Nephron (organoid): ENCODE measurements at regions not wholly inside any gene's neighbourhood (a gene's known extent, or its start where the extent isn't known, plus 50 kb on each side); places are given as distances from the start of the nearest gene placed in this dataset.

Experiments
- H3K27ac Mint-ChIP-seq, 3 experiments: 2 replicates each; pipeline ENCODE4 v1.8.0; 2020; ENCODE audit warnings: mixed read lengths in 3 of 3, mild to moderate bottlenecking in 2 of 3, moderate library complexity in 1 of 3
- H3K27me3 Mint-ChIP-seq: 2 replicates; pipeline ENCODE4 v1.8.0; 2021; ENCODE audit warnings: low read depth, mild to moderate bottlenecking, moderate library complexity, mixed read lengths
- H3K36me3 Mint-ChIP-seq: 2 replicates; pipeline ENCODE4 v1.8.0; 2020; ENCODE audit warnings: low read depth, mixed read lengths
- H3K4me1 Mint-ChIP-seq: 2 replicates; pipeline ENCODE4 v1.8.0; 2020; ENCODE audit warnings: mixed read lengths
- H3K4me3 Mint-ChIP-seq, 3 experiments: 2 replicates each; pipeline ENCODE4 v1.8.0; 2020; ENCODE audit warnings: mild to moderate bottlenecking in 3 of 3, mixed read lengths in 3 of 3, moderate library complexity in 2 of 3
- H3K9me3 Mint-ChIP-seq: 2 replicates; pipeline ENCODE4 v1.8.0; 2020; ENCODE audit warnings: mixed read lengths
- TF ChIP-seq, protein P1 (sequence below), 3 experiments: fragments of 200-600 bp; sonication (generic); IDR thresholded peaks; one replicate each; pipeline ENCODE4 v1.5.0; 2021; ENCODE audit warnings: antibody characterized with exemption in 3 of 3; ENCODE audit not compliant: unreplicated experiment in 3 of 3

DNA sequence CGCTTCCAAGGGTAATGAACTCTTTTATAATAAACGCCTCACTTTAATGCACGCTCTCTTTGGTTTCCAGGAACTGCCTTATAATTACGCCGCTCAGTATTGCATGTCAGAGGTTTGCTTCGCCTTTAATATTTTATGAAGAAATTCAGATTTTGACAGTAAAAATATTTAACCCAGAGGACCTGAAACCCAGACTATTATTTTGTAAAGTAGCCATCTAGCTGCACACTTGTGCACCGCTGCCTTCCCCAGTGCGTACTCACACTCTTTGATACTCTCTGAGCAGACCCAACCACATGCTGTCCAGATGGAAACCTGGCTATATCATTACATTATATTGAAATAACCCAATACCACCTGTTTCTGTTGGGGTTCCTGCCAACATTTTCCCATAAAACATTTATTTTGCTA is 270.1 kb downstream of the C1D start:
- Mint-ChIP-seq H3K27ac (peak overlapping the region; percentile 4 to 45 (median 34)), H3K4me3 (no peak overlapping the region), H3K9me3 (no peaks in the 10 kb centered on the region), H3K4me1 (peaks cover 28% of the 10 kb centered on the region), H3K36me3 (no peaks in the 10 kb centered on the region), H3K27me3 (no peaks in the 10 kb centered on the region)
- TF ChIP-seq, protein P1, sequence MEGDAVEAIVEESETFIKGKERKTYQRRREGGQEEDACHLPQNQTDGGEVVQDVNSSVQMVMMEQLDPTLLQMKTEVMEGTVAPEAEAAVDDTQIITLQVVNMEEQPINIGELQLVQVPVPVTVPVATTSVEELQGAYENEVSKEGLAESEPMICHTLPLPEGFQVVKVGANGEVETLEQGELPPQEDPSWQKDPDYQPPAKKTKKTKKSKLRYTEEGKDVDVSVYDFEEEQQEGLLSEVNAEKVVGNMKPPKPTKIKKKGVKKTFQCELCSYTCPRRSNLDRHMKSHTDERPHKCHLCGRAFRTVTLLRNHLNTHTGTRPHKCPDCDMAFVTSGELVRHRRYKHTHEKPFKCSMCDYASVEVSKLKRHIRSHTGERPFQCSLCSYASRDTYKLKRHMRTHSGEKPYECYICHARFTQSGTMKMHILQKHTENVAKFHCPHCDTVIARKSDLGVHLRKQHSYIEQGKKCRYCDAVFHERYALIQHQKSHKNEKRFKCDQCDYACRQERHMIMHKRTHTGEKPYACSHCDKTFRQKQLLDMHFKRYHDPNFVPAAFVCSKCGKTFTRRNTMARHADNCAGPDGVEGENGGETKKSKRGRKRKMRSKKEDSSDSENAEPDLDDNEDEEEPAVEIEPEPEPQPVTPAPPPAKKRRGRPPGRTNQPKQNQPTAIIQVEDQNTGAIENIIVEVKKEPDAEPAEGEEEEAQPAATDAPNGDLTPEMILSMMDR (IDR thresholded peaks at IDR 0.05; ENCODE audit: unreplicated experiment in 3 of 3) = no peak

DNA sequence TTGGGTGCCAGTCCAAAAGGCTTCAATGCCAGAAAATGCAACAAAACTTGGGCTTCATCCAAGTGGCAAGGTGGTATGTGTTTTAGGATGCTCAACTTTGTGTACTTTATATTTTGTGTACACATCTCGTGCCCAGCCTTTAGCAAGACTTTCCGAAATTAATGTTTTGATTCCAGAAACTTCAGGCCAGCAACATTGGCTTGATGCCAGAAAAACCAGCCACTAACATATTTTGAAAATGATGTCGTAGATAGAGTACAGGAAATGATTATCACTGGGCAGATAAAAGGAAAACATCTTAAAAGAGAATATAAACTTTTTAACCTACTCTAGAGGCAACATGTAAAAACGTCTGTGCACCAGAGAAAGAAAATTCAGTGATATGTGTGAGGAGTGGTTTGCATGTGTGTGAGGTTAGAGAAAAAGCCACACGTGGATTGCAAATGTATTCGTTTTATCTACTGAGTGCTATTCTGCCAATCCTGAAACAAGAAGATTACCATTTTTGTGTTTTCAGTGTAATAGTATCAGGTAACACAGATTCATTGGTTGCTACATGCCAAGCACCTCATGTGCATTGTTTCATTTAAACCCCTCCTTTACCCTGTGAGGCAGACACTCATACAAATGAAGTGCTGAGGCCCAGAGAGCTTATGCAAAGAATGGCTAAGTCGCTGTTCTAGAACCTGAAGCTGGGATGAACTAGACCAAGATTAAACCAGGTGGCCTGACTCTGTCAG is 264.8 kb downstream of the C1D start:
- Mint-ChIP-seq H3K9me3 (no peaks in the 10 kb centered on the region), H3K4me3 (no peak overlapping the region), H3K27ac (peak overlapping the region; percentile 73 to 91 (median 76)), H3K27me3 (no peaks in the 10 kb centered on the region), H3K36me3 (no peaks in the 10 kb centered on the region), H3K4me1 (peaks cover 33% of the 10 kb centered on the region)
- TF ChIP-seq, protein P1 (IDR thresholded peaks at IDR 0.05; ENCODE audit: unreplicated experiment in 3 of 3) = no peak

DNA sequence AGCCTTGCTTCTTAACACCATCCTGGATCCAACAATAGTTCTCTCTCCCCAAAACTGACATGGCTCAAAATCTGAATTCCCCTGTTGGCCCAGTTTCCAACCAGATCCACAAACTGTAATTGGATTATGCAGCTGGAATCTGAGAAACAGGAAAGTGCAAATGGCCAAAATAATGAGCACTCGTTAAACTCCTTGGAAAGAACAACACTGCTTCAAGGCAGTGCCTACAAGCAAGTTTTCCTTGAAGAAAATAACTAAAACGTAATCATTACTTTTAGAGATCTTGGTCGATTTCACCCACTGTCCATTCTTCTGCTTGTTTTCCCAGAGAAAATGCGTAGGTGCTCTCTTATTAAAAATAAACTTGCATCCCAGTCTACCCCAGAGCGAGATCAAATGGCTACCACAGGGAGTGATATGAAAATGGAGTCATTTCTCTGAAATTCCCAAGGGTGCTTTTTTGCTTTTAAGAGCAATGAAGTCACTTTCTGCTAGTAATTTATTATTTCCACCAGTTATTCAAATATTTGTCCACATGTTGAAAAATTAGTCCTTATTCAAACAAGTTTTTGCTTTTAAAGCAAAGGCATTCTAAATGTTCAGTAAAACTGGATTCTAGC is 264.2 kb downstream of the C1D start:
- no peaks in the 10 kb centered on the region for H3K9me3 Mint-ChIP-seq
- TF ChIP-seq, protein P1 (IDR thresholded peaks at IDR 0.05; ENCODE audit: unreplicated experiment in 3 of 3) = no peak
- peaks cover 27% of the 10 kb centered on the region for H3K4me1 Mint-ChIP-seq
- no peaks in the 10 kb centered on the region for H3K36me3 Mint-ChIP-seq
- no peaks in the 10 kb centered on the region for H3K27me3 Mint-ChIP-seq
- H3K27ac Mint-ChIP-seq = peak overlapping the region; percentile 73 to 91 (median 76)
- H3K4me3 Mint-ChIP-seq = no peak overlapping the region

DNA sequence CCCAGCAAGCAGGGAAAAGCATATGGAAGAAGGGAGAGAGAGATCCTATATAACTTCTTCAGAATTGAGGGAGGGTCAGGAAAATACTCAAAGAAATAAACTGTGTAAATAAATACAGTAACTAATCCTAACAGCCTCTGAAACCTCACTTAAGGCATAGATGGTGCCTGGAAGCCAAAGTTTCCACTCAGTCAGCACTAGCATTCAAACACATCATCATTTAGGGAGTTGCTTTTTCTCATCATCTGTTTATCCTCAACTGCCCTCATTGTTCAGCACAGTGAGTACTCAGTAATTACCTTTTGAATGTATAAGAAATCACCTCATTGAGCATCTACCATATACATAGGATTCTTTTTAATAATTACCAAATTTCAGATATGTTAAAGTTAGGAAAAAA is 262.9 kb downstream of the C1D start:
- Mint-ChIP-seq H3K4me3 (no peak overlapping the region), H3K36me3 (no peaks in the 10 kb centered on the region), H3K4me1 (peaks cover 23% of the 10 kb centered on the region), H3K9me3 (no peaks in the 10 kb centered on the region), H3K27ac (no peak overlapping the region), H3K27me3 (no peaks in the 10 kb centered on the region)
- TF ChIP-seq, protein P1 (IDR thresholded peaks at IDR 0.05; ENCODE audit: unreplicated experiment in 3 of 3) = no peak

DNA sequence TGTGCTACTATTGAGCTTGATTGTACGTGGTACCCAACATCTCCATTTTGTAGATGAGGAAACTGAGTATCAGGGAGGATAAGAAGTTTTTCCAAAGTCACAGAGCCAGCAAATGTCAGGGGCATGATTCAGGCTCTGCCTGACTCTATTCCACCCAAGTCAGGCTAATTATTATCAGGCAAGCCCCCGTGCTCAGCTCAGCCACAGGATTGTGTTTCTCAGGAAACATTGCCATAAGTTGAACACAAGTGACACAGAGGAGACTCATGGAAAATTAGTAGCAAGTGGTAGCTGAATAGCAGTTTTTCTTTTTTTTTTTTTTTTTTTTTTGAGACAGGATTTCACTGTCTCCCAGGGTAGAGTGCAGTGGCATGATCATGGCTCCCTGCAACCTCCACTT is 260.5 kb downstream of the C1D start:
- TF ChIP-seq, protein P1 (IDR thresholded peaks at IDR 0.05; ENCODE audit: unreplicated experiment in 3 of 3) = no peak
- Mint-ChIP-seq H3K27ac (no peak overlapping the region), H3K4me3 (no peak overlapping the region), H3K36me3 (no peaks in the 10 kb centered on the region), H3K9me3 (peaks cover 4% of the 10 kb centered on the region), H3K27me3 (no peaks in the 10 kb centered on the region), H3K4me1 (peaks cover 20% of the 10 kb centered on the region)

DNA sequence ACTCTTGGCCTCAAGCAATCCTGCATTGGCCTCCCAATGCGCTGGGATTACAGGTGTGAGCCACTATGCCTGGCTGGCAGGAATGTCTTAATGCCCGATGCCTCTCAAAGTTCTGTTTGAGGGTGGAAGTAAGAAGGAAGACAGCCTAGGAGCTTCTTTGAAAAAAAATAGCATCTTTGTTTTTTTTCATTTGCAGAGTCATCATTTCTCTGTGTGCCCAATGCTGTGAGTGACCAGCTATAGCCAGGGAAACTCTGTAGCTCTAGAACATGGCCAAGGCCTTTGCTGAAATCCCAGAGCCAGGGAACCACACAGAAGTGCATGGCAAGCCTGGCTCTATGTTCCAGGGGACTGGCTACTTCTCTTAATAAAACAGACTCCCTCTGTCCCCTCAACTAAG is 260.0 kb downstream of the C1D start:
- H3K27ac Mint-ChIP-seq = peak overlapping the region in 1 of 3 experiments; percentile 54
- H3K27me3 Mint-ChIP-seq = no peaks in the 10 kb centered on the region
- no peak overlapping the region for H3K4me3 Mint-ChIP-seq
- H3K36me3 Mint-ChIP-seq = no peaks in the 10 kb centered on the region
- H3K4me1 Mint-ChIP-seq = peaks cover 15% of the 10 kb centered on the region
- TF ChIP-seq, protein P1 (IDR thresholded peaks at IDR 0.05; ENCODE audit: unreplicated experiment in 3 of 3) = no peak
- H3K9me3 Mint-ChIP-seq = peaks cover 6% of the 10 kb centered on the region
